IMR-90 (cell line): ENCODE measurements at regions not wholly inside any gene's neighbourhood (a gene's known extent, or its start where the extent isn't known, plus 50 kb on each side); places are given as distances from the start of the nearest gene placed in this dataset.

Experiments
- ATAC-seq: fragments of 200-7000 bp; cut with Tn5 transposase; 2 replicates; pipeline ENCODE4 v1.9.1; 2020; ENCODE audit warnings: low read depth, mild to moderate bottlenecking, moderate library complexity
- BruUV-seq: library from RNA; stranded (reverse); fragments of 400-500 nt; replicated peaks from 2 replicates; lab custom pipeline; 2021; lab: Mats Ljungman, UMichigan
- CTCF ChIA-PET: fragments of 300-600 bp; formaldehyde crosslinking; extraction: SDS; loops from one replicate; lab custom pipeline; 2021; ENCODE audit warnings: antibody characterized with exemption; lab: Yijun Ruan, JAX
- POLR2A ChIA-PET: fragments of 300-600 bp; sonication (Branson Sonifier 250); formaldehyde crosslinking; loops from one replicate; lab custom pipeline; 2022; ENCODE audit warnings: antibody characterized with exemption; ENCODE audit not compliant: unreplicated experiment; lab: Charles Lee
- DNase-seq: peaks from one replicate; pipeline ENCODE4 v3.0.0; 2013
- H2AFZ ChIP-seq: replicated peaks from 2 replicates; pipeline ENCODE3; 2013; ENCODE audit warnings: low read length, mild to moderate bottlenecking; ENCODE audit not compliant: poor library complexity
- H2AK5ac ChIP-seq: 2 replicates; pipeline ENCODE4 v1.6.1; 2013; ENCODE audit warnings: low read depth, low read length, inconsistent platforms
- H2AK9ac ChIP-seq: replicated peaks from 2 replicates; pipeline ENCODE3; 2013; ENCODE audit warnings: mild to moderate bottlenecking, low read depth, low read length, moderate library complexity; ENCODE audit not compliant: poor library complexity
- H2BK120ac ChIP-seq: 2 replicates; pipeline ENCODE4 v1.6.1; 2013; ENCODE audit warnings: low read depth, low read length, inconsistent platforms
- H2BK15ac ChIP-seq: 3 replicates; pipeline ENCODE4 v1.6.1; 2013; ENCODE audit warnings: low read depth, low read length, inconsistent platforms
- H2BK20ac ChIP-seq: 2 replicates; pipeline ENCODE4 v1.6.1; 2013; ENCODE audit warnings: low read depth, mild to moderate bottlenecking, inconsistent platforms, low read length, moderate library complexity
- H2BK5ac ChIP-seq: 2 replicates; pipeline ENCODE4 v1.6.1; 2013; ENCODE audit warnings: mild to moderate bottlenecking, low read depth, low read length, inconsistent platforms; ENCODE audit not compliant: poor library complexity, severe bottlenecking
- H3K14ac ChIP-seq: replicated peaks from 2 replicates; pipeline ENCODE4 v1.6.1; 2013; ENCODE audit warnings: low read depth, low read length, inconsistent platforms
- H3K18ac ChIP-seq: 2 replicates; pipeline ENCODE4 v1.6.1; 2013; ENCODE audit warnings: low read depth, low read length, control low read depth
- H3K23ac ChIP-seq: 2 replicates; pipeline ENCODE4 v1.6.1; 2013; ENCODE audit warnings: low read depth, low read length, inconsistent platforms
- H3K27ac ChIP-seq: 2 replicates; pipeline ENCODE4 v1.5.1; 2013; ENCODE audit warnings: mild to moderate bottlenecking, control low read depth, low read length; ENCODE audit not compliant: insufficient read depth
- H3K27me3 ChIP-seq: 2 replicates; pipeline ENCODE4 v1.6.1; 2013; ENCODE audit warnings: low read length; ENCODE audit not compliant: control insufficient read depth, insufficient read depth
- H3K36me3 ChIP-seq: 2 replicates; pipeline ENCODE4 v1.6.1; 2013; ENCODE audit warnings: low read length, mixed read lengths; ENCODE audit not compliant: control insufficient read depth, insufficient read depth
- H3K4ac ChIP-seq: 2 replicates; pipeline ENCODE4 v1.6.1; 2013; ENCODE audit warnings: low read depth, low read length, inconsistent platforms
- H3K4me1 ChIP-seq: 2 replicates; pipeline ENCODE4 v1.6.1; 2013; ENCODE audit warnings: low read length, mixed read lengths; ENCODE audit not compliant: control insufficient read depth, insufficient read depth
- H3K4me2 ChIP-seq: 2 replicates; pipeline ENCODE4 v1.6.1; 2013; ENCODE audit warnings: low read depth, mild to moderate bottlenecking, control low read depth, low read length, moderate library complexity
- H3K4me3 ChIP-seq: 2 replicates; pipeline ENCODE4 v1.5.1; 2013; ENCODE audit warnings: low read depth, mild to moderate bottlenecking, control low read depth, low read length, moderate library complexity; ENCODE audit not compliant: insufficient read depth
- H3K56ac ChIP-seq: 2 replicates; pipeline ENCODE4 v1.6.1; 2013; ENCODE audit warnings: low read length, inconsistent platforms; ENCODE audit not compliant: insufficient read depth; ENCODE audit errors: extremely low read depth
- H3K79me1 ChIP-seq, 2 experiments: 2 replicates each; pipeline ENCODE4 v1.6.1; 2013; ENCODE audit warnings: low read length in 2 of 2, inconsistent platforms in 1 of 2, low read depth in 1 of 2
- H3K9ac ChIP-seq: 2 replicates; pipeline ENCODE4 v1.6.1; 2013; ENCODE audit warnings: low read depth, low read length, control low read depth
- H3K9me1 ChIP-seq: 2 replicates; pipeline ENCODE4 v1.6.1; 2013; ENCODE audit warnings: low read length, inconsistent platforms; ENCODE audit not compliant: insufficient read depth
- H3K9me3 ChIP-seq: 2 replicates; pipeline ENCODE4 v1.6.1; 2013; ENCODE audit warnings: low read length; ENCODE audit not compliant: control insufficient read depth, insufficient read depth
- H4K20me1 ChIP-seq: 2 replicates; pipeline ENCODE4 v1.6.1; 2013; ENCODE audit warnings: low read length, inconsistent platforms; ENCODE audit not compliant: insufficient read depth
- H4K5ac ChIP-seq: 2 replicates; pipeline ENCODE4 v1.6.1; 2013; ENCODE audit warnings: mild to moderate bottlenecking, low read depth, low read length, control low read depth
- H4K8ac ChIP-seq, 2 experiments: 2 replicates each; pipeline ENCODE4 v1.6.1; 2013; ENCODE audit warnings: low read depth in 2 of 2, low read length in 2 of 2, control low read depth in 1 of 2, inconsistent platforms in 1 of 2
- H4K91ac ChIP-seq: 2 replicates; pipeline ENCODE4 v1.6.1; 2013; ENCODE audit warnings: low read depth, low read length, inconsistent platforms; ENCODE audit not compliant: insufficient read depth
- FOS ChIP-seq: fragments of 150-350 bp; IDR thresholded peaks from 2 replicates; pipeline ENCODE4 v1.6.1; 2016; ENCODE audit warnings: low read depth, low read length
- MAFK ChIP-seq: IDR thresholded peaks from 2 replicates; pipeline ENCODE4 v1.6.1; 2012; ENCODE audit warnings: low read depth, low read length, improper control_type of control experiment
- NFE2L2 ChIP-seq: fragments of 150-350 bp; IDR thresholded peaks from 2 replicates; pipeline ENCODE4 v1.6.1; 2016; ENCODE audit warnings: low read depth, mild to moderate bottlenecking, low read length
- SMC3 ChIP-seq: fragments of 150-350 bp; IDR thresholded peaks from 2 replicates; pipeline ENCODE4 v1.6.1; 2016; ENCODE audit warnings: low read depth, mild to moderate bottlenecking, antibody characterized with exemption, low read length, moderate library complexity
- WGBS, 2 experiments: methylation state at CpG; one replicate each; pipeline versions ENCODE4 v1.1.5 to v1.1.7; 2013; ENCODE audit warnings: missing lambda C conversion rate in 2 of 2; ENCODE audit not compliant: insufficient read length in 1 of 2; ENCODE audit errors: extremely low coverage in 2 of 2; 5-methylcytosine and 5-hydroxymethylcytosine counted together
- dilution Hi-C: fragments of 300-500 bp; cut with HindIII; formaldehyde crosslinking; loops from one replicate; pipeline ENCODE4 v1.14.3; 2018; ENCODE audit warnings: low sequenced_read_pairs; ENCODE audit not compliant: unreplicated experiment
- in situ Hi-C: fragments of 300-500 bp; cut with MboI; formaldehyde crosslinking; loops from 3 replicates; pipeline ENCODE4 v1.14.3; 2019; ENCODE audit warnings: low sequenced_read_pairs, inconsistent platforms, mixed read lengths
- intact Hi-C: fragments of 100-400 bp; cut with micrococcal nuclease; formaldehyde crosslinking; loops from 2 replicates; pipeline ENCODE4 v1.10.0; 2022
- TF ChIP-seq, protein P1 (sequence below): fragments of 150-350 bp; IDR thresholded peaks from 2 replicates; pipeline ENCODE4 v1.6.1; 2017; ENCODE audit warnings: mild to moderate bottlenecking, antibody characterized with exemption, low read length, low read depth

DNA sequence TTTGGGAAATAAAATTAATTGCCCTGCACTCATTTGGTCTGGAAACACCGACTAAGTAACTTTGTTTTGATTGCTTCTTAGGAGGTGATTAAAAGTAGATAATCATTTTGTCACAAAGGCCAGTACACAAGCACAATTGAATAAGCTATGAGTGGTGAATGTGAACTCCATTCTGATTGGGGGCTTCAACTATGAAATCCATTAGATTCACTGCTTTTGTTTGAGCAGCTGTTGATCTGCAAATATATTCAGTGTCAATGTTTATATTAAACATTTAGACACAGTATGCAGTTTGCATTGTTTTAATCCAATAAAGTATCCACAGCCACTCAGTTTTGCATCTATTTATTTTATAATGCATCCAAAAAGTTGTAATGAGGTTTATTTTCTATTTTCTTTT is 817.5 kb downstream of the CDH11 start:
- no CpG with 5 or more reads among the region's 1 CpG for WGBS, 2 experiments
- no peak for DNase-seq
- Histone ChIP-seq H2AFZ (no peak overlapping the region), H3K4me3 (no peak overlapping the region), H3K27ac (no peak overlapping the region), H4K20me1 (no peaks in the 10 kb centered on the region), H4K8ac (no peak overlapping the region), H3K79me1 (no peaks in the 10 kb centered on the region), H3K9me3 (no peaks in the 10 kb centered on the region), H3K9me1 (no peaks in the 10 kb centered on the region), H3K4me1 (no peaks in the 10 kb centered on the region), H3K36me3 (no peaks in the 10 kb centered on the region), H3K9ac (no peak overlapping the region), H2BK120ac (no peak overlapping the region), H3K27me3 (peaks cover 2% of the 10 kb centered on the region), H3K56ac (no peak overlapping the region), H3K14ac (no peak overlapping the region), H2AK5ac (no peak overlapping the region), H2AK9ac (no peak overlapping the region), H2BK5ac (no peak overlapping the region), H3K4me2 (no peak overlapping the region), H4K5ac (no peak overlapping the region), H3K18ac (no peak overlapping the region), H4K91ac (no peak overlapping the region), H2BK15ac (no peak overlapping the region), H3K4ac (no peak overlapping the region), H3K23ac (no peak overlapping the region), H2BK20ac (no peak overlapping the region)
- in situ Hi-C loops, result no loop called here
- dilution Hi-C loops, result no loop called here
- CTCF ChIA-PET, result no interaction called here
- intact Hi-C loops, result no loop called here
- no TSS peak for BruUV-seq
- TF ChIP-seq NFE2L2 (no peak), FOS (no peak), MAFK (no peak), SMC3 (no peak)
- TF ChIP-seq, protein P1, sequence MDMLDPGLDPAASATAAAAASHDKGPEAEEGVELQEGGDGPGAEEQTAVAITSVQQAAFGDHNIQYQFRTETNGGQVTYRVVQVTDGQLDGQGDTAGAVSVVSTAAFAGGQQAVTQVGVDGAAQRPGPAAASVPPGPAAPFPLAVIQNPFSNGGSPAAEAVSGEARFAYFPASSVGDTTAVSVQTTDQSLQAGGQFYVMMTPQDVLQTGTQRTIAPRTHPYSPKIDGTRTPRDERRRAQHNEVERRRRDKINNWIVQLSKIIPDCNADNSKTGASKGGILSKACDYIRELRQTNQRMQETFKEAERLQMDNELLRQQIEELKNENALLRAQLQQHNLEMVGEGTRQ, result no peak
- no peak for ATAC-seq
- POLR2A ChIA-PET, result no interaction called here
